Astrocyte (in vitro differentiated cells and primary cell): ENCODE measurements at regions not wholly inside any gene's neighbourhood (a gene's known extent, or its start where the extent isn't known, plus 50 kb on each side); places are given as distances from the start of the nearest gene placed in this dataset.

Experiments
- CTCF ChIP-seq: IDR thresholded peaks from 2 replicates; pipeline ENCODE4 v1.5.1; 2011; ENCODE audit warnings: low read depth, mild to moderate bottlenecking, inconsistent platforms, low read length, moderate library complexity; ENCODE audit not compliant: insufficient read depth
- EZH2 ChIP-seq: IDR thresholded peaks from 2 replicates; pipeline ENCODE4 v1.6.1; 2012; ENCODE audit warnings: mild to moderate bottlenecking, low read length, inconsistent platforms; ENCODE audit not compliant: insufficient read depth

GRCh38 chr10:111762114-111762513 lies 421.5 kb downstream of the GPAM start:
- TF ChIP-seq CTCF (no peak), EZH2 (no peak)
